Endothelial cell (in vitro differentiated cells): ENCODE measurements at regions not wholly inside any gene's neighbourhood (a gene's known extent, or its start where the extent isn't known, plus 50 kb on each side); places are given as distances from the start of the nearest gene placed in this dataset.

Experiments used
- DNase-seq: peaks from one replicate; pipeline ENCODE4 v3.0.0; 2021; ENCODE audit warnings: low spot score
- H3K27ac Mint-ChIP-seq: one replicate; pipeline ENCODE4 v1.8.0; 2021; ENCODE audit warnings: mixed read lengths, inconsistent platforms; ENCODE audit not compliant: unreplicated experiment
- H3K27me3 Mint-ChIP-seq: one replicate; pipeline ENCODE4 v1.8.0; 2021; ENCODE audit warnings: mild to moderate bottlenecking, moderate library complexity, mixed read lengths, inconsistent platforms; ENCODE audit not compliant: unreplicated experiment
- H3K36me3 Mint-ChIP-seq: one replicate; pipeline ENCODE4 v1.8.0; 2021; ENCODE audit warnings: mild to moderate bottlenecking, low read depth, mixed read lengths, inconsistent platforms; ENCODE audit not compliant: unreplicated experiment
- H3K4me1 Mint-ChIP-seq: one replicate; pipeline ENCODE4 v1.8.0; 2021; ENCODE audit warnings: mild to moderate bottlenecking, mixed read lengths, inconsistent platforms; ENCODE audit not compliant: unreplicated experiment
- H3K4me3 Mint-ChIP-seq: one replicate; pipeline ENCODE4 v1.8.0; 2021; ENCODE audit warnings: mild to moderate bottlenecking, mixed read lengths, inconsistent platforms; ENCODE audit not compliant: unreplicated experiment
- H3K9me3 Mint-ChIP-seq: one replicate; pipeline ENCODE4 v1.8.0; 2021; ENCODE audit warnings: mixed read lengths, inconsistent platforms; ENCODE audit not compliant: unreplicated experiment
- TF ChIP-seq, protein P1 (sequence below): fragments of 200-600 bp; sonication (generic); IDR thresholded peaks from one replicate; pipeline ENCODE4 v1.5.0; 2021; ENCODE audit warnings: antibody characterized with exemption; ENCODE audit not compliant: unreplicated experiment

GRCh38 chr18:41268271-41268670 is 686.8 kb upstream of the PIK3C3 start:
- Mint-ChIP-seq H3K9me3 (no peaks in the 10 kb centered on the region), H3K27me3 (peaks cover 1% of the 10 kb centered on the region), H3K4me1 (no peaks in the 10 kb centered on the region), H3K4me3 (no peak overlapping the region), H3K36me3 (no peaks in the 10 kb centered on the region), H3K27ac (no peak overlapping the region)
- TF ChIP-seq, protein P1, sequence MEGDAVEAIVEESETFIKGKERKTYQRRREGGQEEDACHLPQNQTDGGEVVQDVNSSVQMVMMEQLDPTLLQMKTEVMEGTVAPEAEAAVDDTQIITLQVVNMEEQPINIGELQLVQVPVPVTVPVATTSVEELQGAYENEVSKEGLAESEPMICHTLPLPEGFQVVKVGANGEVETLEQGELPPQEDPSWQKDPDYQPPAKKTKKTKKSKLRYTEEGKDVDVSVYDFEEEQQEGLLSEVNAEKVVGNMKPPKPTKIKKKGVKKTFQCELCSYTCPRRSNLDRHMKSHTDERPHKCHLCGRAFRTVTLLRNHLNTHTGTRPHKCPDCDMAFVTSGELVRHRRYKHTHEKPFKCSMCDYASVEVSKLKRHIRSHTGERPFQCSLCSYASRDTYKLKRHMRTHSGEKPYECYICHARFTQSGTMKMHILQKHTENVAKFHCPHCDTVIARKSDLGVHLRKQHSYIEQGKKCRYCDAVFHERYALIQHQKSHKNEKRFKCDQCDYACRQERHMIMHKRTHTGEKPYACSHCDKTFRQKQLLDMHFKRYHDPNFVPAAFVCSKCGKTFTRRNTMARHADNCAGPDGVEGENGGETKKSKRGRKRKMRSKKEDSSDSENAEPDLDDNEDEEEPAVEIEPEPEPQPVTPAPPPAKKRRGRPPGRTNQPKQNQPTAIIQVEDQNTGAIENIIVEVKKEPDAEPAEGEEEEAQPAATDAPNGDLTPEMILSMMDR: no peak
- DNase-seq: no peak

- Mint-ChIP-seq H3K4me1 (peaks cover 3% of the 10 kb centered on the region), H3K27ac (no peak overlapping the region)
- TF ChIP-seq, protein P1: no peak
Observed at GRCh38 chr18:41266616-41267015, 688.4 kb upstream of the PIK3C3 start.

DNA sequence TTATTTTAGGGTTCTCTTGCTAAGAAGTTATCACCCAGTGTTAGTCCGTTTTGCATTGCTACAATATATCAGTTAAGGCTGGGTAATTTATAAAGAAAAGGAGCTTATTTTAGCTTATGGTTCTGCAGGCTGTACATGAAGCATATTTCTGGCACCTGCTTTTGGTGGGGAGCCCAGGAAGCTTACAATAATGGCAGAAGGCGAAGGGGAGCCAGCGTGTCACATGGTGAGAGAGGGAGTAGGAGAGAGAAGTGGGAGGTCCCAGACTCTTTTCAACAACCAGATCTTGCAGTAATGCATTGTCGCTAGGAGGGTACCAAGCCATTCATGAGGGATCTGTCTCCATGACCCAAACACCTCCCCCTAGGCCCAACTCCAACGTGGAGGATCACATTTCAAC is 688.8 kb upstream of the PIK3C3 start:
- no peaks in the 10 kb centered on the region for H3K36me3 Mint-ChIP-seq
- no peaks in the 10 kb centered on the region for H3K9me3 Mint-ChIP-seq
- no peak for DNase-seq
- H3K27me3 Mint-ChIP-seq: no peaks in the 10 kb centered on the region
- H3K27ac Mint-ChIP-seq: no peak overlapping the region
- H3K4me3 Mint-ChIP-seq: no peak overlapping the region
- TF ChIP-seq, protein P1: no peak
- H3K4me1 Mint-ChIP-seq: peaks cover 3% of the 10 kb centered on the region

More at GRCh38 chr18:41266616-41267015, 688.4 kb upstream of the PIK3C3 start:
- Mint-ChIP-seq H3K9me3 (no peaks in the 10 kb centered on the region), H3K4me3 (no peak overlapping the region), H3K36me3 (no peaks in the 10 kb centered on the region), H3K27me3 (no peaks in the 10 kb centered on the region)
- DNase-seq: no peak

GRCh38 chr18:41265047-41265446 is 690.0 kb upstream of the PIK3C3 start:
- Mint-ChIP-seq H3K9me3 (no peaks in the 10 kb centered on the region), H3K27me3 (no peaks in the 10 kb centered on the region), H3K36me3 (no peaks in the 10 kb centered on the region), H3K4me3 (no peak overlapping the region), H3K4me1 (peaks cover 3% of the 10 kb centered on the region), H3K27ac (no peak overlapping the region)
- DNase-seq: no peak
- TF ChIP-seq, protein P1: no peak

DNA sequence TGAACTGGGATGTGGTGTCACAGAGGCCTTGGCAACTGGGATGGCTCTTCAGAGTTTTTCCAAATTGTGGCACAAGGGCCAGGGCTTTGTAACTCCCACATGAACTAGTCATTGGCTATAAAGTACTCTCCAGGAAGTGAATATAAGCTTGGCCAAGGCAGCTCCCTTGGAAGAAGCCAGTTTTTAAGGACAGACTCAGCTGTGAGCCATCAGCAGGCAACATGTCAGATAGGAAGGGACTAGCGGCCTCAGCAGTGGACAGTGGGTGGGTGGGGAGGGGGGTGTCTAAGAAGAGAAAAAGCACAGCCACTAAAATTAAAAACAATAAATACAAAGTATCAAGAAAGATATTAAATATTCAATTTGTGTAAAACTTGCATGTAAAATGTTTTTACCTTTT is 691.1 kb upstream of the PIK3C3 start:
- no peaks in the 10 kb centered on the region for H3K27me3 Mint-ChIP-seq
- TF ChIP-seq, protein P1: no peak
- H3K27ac Mint-ChIP-seq: no peak overlapping the region

More for the DNA sequence above, 691.1 kb upstream of the PIK3C3 start:
- H3K9me3 Mint-ChIP-seq: no peaks in the 10 kb centered on the region
- no peak for DNase-seq
- no peaks in the 10 kb centered on the region for H3K36me3 Mint-ChIP-seq
- H3K4me3 Mint-ChIP-seq: no peak overlapping the region
- peaks cover 3% of the 10 kb centered on the region for H3K4me1 Mint-ChIP-seq
